ENCODE measurements at regions not wholly inside any gene's neighbourhood (a gene's known extent, or its start where the extent isn't known, plus 50 kb on each side); places are given as distances from the start of the nearest gene placed in this dataset.

GRCh38 chr7:54249686-54250085 lies 292.5 kb upstream of the VSTM2A start:
- no peaks in the 10 kb centered on the region for H3K9me3 ChIP-seq (replicated peaks; ENCODE audit: insufficient read depth, low read length)
- H3K9ac ChIP-seq (ENCODE audit: low read length): no peak overlapping the region
- H2AFZ ChIP-seq (ENCODE audit: low read length): no peak overlapping the region
- DNase-seq: no peak
- H3K9me2 ChIP-seq (replicated peaks; ENCODE audit: insufficient read depth, low read length): no peaks in the 10 kb centered on the region
- H3K27me3 ChIP-seq (replicated peaks; ENCODE audit: insufficient read depth, low read length): no peaks in the 10 kb centered on the region
- no peaks in the 10 kb centered on the region for H3F3A ChIP-seq (ENCODE audit: insufficient read depth, low read length)
- no peak overlapping the region for H3K27ac ChIP-seq (ENCODE audit: low read length)
- H3K4me3 ChIP-seq (ENCODE audit: low read length): no peak overlapping the region
- H4K20me1 ChIP-seq (ENCODE audit: insufficient read depth, low read length): no peaks in the 10 kb centered on the region
- H3K79me2 ChIP-seq (ENCODE audit: low read length): no peaks in the 10 kb centered on the region
- TF ChIP-seq EZH2 (optimal IDR thresholded peaks at IDR 0.05; ENCODE audit: low read depth, low read length): no peak
- no peak for TF ChIP-seq CTCF (IDR thresholded peaks at IDR 0.05; ENCODE audit: low read length)
- TF ChIP-seq EZH2phosphoT487 (IDR thresholded peaks at IDR 0.05; ENCODE audit: low read length): no peak
- no peak overlapping the region for H3K4me2 ChIP-seq (ENCODE audit: low read depth, low read length)
- H3K4me1 ChIP-seq (ENCODE audit: low read length): no peaks in the 10 kb centered on the region
- no peaks in the 10 kb centered on the region for H3K36me3 ChIP-seq (replicated peaks; ENCODE audit: insufficient read depth, low read length)

GRCh38 chr7:54252256-54253035 lies 289.7 kb upstream of the VSTM2A start:
- no peak overlapping the region for H3K27ac ChIP-seq (ENCODE audit: low read length)
- no peaks in the 10 kb centered on the region for H3K36me3 ChIP-seq (replicated peaks; ENCODE audit: insufficient read depth, low read length)
- H3K4me1 ChIP-seq (ENCODE audit: low read length): no peaks in the 10 kb centered on the region
- H3K9ac ChIP-seq (ENCODE audit: low read length): no peak overlapping the region
- DNase-seq: no peak
- no peaks in the 10 kb centered on the region for H3K79me2 ChIP-seq (ENCODE audit: low read length)
- no peaks in the 10 kb centered on the region for H3K9me2 ChIP-seq (replicated peaks; ENCODE audit: insufficient read depth, low read length)
- no peaks in the 10 kb centered on the region for H3K27me3 ChIP-seq (replicated peaks; ENCODE audit: insufficient read depth, low read length)
- no peaks in the 10 kb centered on the region for H3F3A ChIP-seq (ENCODE audit: insufficient read depth, low read length)
- no peaks in the 10 kb centered on the region for H4K20me1 ChIP-seq (ENCODE audit: insufficient read depth, low read length)
- no peak overlapping the region for H3K4me2 ChIP-seq (ENCODE audit: low read depth, low read length)
- no peaks in the 10 kb centered on the region for H3K9me3 ChIP-seq (replicated peaks; ENCODE audit: insufficient read depth, low read length)
- H2AFZ ChIP-seq (ENCODE audit: low read length): peak overlapping the region; percentile 13; the same call in 1 of the 2 replicates
- no peak overlapping the region for H3K4me3 ChIP-seq (ENCODE audit: low read length)
- TF ChIP-seq CTCF (IDR thresholded peaks at IDR 0.05; ENCODE audit: low read length) (no peak), EZH2 (optimal IDR thresholded peaks at IDR 0.05; ENCODE audit: low read depth, low read length) (no peak), EZH2phosphoT487 (IDR thresholded peaks at IDR 0.05; ENCODE audit: low read length) (no peak)

- H4K20me1 ChIP-seq (ENCODE audit: insufficient read depth, low read length): no peaks in the 10 kb centered on the region
- H3K4me3 ChIP-seq (ENCODE audit: low read length): no peak overlapping the region
- no peak overlapping the region for H3K27ac ChIP-seq (ENCODE audit: low read length)
- no peaks in the 10 kb centered on the region for H3K36me3 ChIP-seq (replicated peaks; ENCODE audit: insufficient read depth, low read length)
- no peak overlapping the region for H3K9ac ChIP-seq (ENCODE audit: low read length)
- H3F3A ChIP-seq (ENCODE audit: insufficient read depth, low read length): no peaks in the 10 kb centered on the region
- no peak for DNase-seq
- no peak overlapping the region for H3K4me2 ChIP-seq (ENCODE audit: low read depth, low read length)
- H3K4me1 ChIP-seq (ENCODE audit: low read length): no peaks in the 10 kb centered on the region
- no peaks in the 10 kb centered on the region for H3K9me3 ChIP-seq (replicated peaks; ENCODE audit: insufficient read depth, low read length)
- no peaks in the 10 kb centered on the region for H3K79me2 ChIP-seq (ENCODE audit: low read length)
- H3K9me2 ChIP-seq (replicated peaks; ENCODE audit: insufficient read depth, low read length): no peaks in the 10 kb centered on the region
- TF ChIP-seq CTCF (IDR thresholded peaks at IDR 0.05; ENCODE audit: low read length) (no peak), EZH2phosphoT487 (IDR thresholded peaks at IDR 0.05; ENCODE audit: low read length) (no peak), EZH2 (optimal IDR thresholded peaks at IDR 0.05; ENCODE audit: low read depth, low read length) (no peak)
- H2AFZ ChIP-seq (ENCODE audit: low read length): no peak overlapping the region
- H3K27me3 ChIP-seq (replicated peaks; ENCODE audit: insufficient read depth, low read length): no peaks in the 10 kb centered on the region
These were observed 289.2 kb upstream of the VSTM2A start for GRCh38 chr7:54253036-54253373.

Data from MM.1S (cell line).